GM23338 (cell line): ENCODE measurements at regions not wholly inside any gene's neighbourhood (a gene's known extent, or its start where the extent isn't known, plus 50 kb on each side); places are given as distances from the start of the nearest gene placed in this dataset.

Experiments used
- EZH2 ChIP-seq: fragments of 200-600 bp; sonication (generic); IDR thresholded peaks from one replicate; pipeline ENCODE4 v1.8.0; 2017; ENCODE audit warnings: antibody characterized with exemption, mild to moderate bottlenecking, low read depth; ENCODE audit not compliant: unreplicated experiment
- EZH2phosphoT487 ChIP-seq: fragments of 200-600 bp; sonication (generic); IDR thresholded peaks from one replicate; pipeline ENCODE4 v1.8.1; 2018; ENCODE audit warnings: antibody characterized with exemption; ENCODE audit not compliant: unreplicated experiment
- NANOG ChIP-seq: IDR thresholded peaks from 2 replicates; pipeline ENCODE4 v1.6.1; 2016; ENCODE audit warnings: antibody characterized with exemption, borderline replicate concordance
- POLR2AphosphoS5 ChIP-seq: IDR thresholded peaks from 2 replicates; pipeline ENCODE4 v1.6.1; 2016; ENCODE audit warnings: antibody characterized with exemption, low read depth
- STAT1 ChIP-seq: IDR thresholded peaks from one replicate; pipeline ENCODE4 v1.6.1; 2016; ENCODE audit warnings: antibody characterized with exemption; ENCODE audit not compliant: unreplicated experiment
- TF ChIP-seq, protein P1 (sequence below), 2 experiments: fragments of 200-600 bp in 1 of 2; sonication (generic) in 1 of 2; conservative IDR thresholded peaks; 2 replicates each; pipeline versions ENCODE4 v1.5.1 to v1.6.1; 2016 to 2017; ENCODE audit warnings: antibody characterized with exemption in 2 of 2, low read depth in 2 of 2, mild to moderate bottlenecking in 2 of 2, moderate library complexity in 1 of 2
- TF ChIP-seq, protein P2 (sequence below): IDR thresholded peaks from one replicate; pipeline ENCODE4 v1.6.1; 2018; ENCODE audit warnings: antibody characterized with exemption; ENCODE audit not compliant: unreplicated experiment

DNA sequence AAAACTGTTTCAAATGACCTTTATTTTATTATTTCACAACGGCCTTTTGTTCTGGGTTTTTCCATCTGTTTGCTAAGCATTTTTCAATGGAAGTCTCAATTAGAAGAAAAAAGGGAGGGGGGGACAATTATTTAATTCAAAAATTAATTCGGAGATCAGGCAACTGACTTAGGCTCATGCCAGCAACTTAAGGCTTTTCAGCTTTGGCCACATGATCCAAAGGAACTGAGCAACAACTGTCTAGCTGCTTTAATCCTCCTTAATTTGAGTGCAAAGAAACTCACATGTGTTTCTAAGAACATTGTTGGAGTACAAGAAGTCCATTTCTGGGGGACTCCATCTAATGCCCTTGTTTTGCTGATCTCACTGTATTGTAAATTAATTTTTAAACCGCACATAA lies 188.0 kb downstream of the EXOC5 start:
- TF ChIP-seq, protein P1, sequence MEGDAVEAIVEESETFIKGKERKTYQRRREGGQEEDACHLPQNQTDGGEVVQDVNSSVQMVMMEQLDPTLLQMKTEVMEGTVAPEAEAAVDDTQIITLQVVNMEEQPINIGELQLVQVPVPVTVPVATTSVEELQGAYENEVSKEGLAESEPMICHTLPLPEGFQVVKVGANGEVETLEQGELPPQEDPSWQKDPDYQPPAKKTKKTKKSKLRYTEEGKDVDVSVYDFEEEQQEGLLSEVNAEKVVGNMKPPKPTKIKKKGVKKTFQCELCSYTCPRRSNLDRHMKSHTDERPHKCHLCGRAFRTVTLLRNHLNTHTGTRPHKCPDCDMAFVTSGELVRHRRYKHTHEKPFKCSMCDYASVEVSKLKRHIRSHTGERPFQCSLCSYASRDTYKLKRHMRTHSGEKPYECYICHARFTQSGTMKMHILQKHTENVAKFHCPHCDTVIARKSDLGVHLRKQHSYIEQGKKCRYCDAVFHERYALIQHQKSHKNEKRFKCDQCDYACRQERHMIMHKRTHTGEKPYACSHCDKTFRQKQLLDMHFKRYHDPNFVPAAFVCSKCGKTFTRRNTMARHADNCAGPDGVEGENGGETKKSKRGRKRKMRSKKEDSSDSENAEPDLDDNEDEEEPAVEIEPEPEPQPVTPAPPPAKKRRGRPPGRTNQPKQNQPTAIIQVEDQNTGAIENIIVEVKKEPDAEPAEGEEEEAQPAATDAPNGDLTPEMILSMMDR (conservative IDR thresholded peaks at IDR 0.05; ENCODE audit: low read depth in 2 of 2): no peak
- TF ChIP-seq STAT1 (no peak), EZH2phosphoT487 (no peak), EZH2 (no peak), POLR2AphosphoS5 (no peak), NANOG (no peak)
- TF ChIP-seq, protein P2, sequence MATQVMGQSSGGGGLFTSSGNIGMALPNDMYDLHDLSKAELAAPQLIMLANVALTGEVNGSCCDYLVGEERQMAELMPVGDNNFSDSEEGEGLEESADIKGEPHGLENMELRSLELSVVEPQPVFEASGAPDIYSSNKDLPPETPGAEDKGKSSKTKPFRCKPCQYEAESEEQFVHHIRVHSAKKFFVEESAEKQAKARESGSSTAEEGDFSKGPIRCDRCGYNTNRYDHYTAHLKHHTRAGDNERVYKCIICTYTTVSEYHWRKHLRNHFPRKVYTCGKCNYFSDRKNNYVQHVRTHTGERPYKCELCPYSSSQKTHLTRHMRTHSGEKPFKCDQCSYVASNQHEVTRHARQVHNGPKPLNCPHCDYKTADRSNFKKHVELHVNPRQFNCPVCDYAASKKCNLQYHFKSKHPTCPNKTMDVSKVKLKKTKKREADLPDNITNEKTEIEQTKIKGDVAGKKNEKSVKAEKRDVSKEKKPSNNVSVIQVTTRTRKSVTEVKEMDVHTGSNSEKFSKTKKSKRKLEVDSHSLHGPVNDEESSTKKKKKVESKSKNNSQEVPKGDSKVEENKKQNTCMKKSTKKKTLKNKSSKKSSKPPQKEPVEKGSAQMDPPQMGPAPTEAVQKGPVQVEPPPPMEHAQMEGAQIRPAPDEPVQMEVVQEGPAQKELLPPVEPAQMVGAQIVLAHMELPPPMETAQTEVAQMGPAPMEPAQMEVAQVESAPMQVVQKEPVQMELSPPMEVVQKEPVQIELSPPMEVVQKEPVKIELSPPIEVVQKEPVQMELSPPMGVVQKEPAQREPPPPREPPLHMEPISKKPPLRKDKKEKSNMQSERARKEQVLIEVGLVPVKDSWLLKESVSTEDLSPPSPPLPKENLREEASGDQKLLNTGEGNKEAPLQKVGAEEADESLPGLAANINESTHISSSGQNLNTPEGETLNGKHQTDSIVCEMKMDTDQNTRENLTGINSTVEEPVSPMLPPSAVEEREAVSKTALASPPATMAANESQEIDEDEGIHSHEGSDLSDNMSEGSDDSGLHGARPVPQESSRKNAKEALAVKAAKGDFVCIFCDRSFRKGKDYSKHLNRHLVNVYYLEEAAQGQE: no peak
